ENCODE measurements at regions not wholly inside any gene's neighbourhood (a gene's known extent, or its start where the extent isn't known, plus 50 kb on each side); places are given as distances from the start of the nearest gene placed in this dataset.

DNA sequence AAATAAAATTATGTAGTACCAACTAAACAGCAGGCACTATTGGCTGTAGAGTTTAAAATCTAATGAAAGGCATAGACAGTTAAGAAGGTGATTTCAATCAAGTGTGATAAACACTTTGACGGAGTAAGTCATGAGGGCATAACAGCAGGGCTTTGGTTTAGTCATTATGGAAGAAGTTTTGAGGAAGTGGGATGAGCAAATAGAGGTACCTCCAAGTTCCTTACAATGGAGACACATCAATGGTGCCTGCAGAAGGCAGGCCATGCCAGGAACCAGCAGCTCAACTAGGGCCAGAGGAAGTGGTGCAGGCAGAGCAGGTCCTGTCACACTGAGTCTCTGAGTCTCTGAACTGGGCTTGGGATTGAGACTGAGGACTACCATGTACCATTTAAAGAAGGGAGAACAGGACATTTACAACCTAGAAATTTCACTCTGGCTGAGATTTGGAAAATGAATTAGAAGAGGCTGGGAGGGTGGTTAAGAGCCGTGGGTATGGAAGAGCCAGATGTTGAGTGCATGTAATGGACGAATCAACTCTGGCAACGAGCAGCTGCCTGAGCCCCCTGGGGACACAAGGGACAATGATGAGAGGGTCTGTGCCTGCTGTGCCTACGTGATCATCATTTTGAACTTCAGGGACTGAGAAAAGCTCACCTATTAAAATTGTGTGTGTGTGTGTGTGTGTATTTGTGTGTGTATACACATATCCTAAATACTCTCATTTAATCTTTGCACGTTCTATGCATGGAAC, 208.7 kb upstream of the POM121L12 start:
- peaks cover 8% of the 10 kb centered on the region for H3K36me3 Mint-ChIP-seq (ENCODE audit: unreplicated experiment)
- H3K4me1 Mint-ChIP-seq (ENCODE audit: low read depth, unreplicated experiment), result peaks cover 5% of the 10 kb centered on the region
- H3K4me3 Mint-ChIP-seq (ENCODE audit: unreplicated experiment), result no peak overlapping the region
- H3K27ac Mint-ChIP-seq (ENCODE audit: unreplicated experiment), result peak overlapping the region; percentile 19
- peak; percentile 34 for DNase-seq
- no peak for TF ChIP-seq CTCF (IDR thresholded peaks at IDR 0.05; ENCODE audit: partially characterized antibody, unreplicated experiment)
- H3K27me3 Mint-ChIP-seq (ENCODE audit: unreplicated experiment), result peaks cover 4% of the 10 kb centered on the region
- H3K9me3 Mint-ChIP-seq (ENCODE audit: unreplicated experiment), result peaks cover 7% of the 10 kb centered on the region

DNA sequence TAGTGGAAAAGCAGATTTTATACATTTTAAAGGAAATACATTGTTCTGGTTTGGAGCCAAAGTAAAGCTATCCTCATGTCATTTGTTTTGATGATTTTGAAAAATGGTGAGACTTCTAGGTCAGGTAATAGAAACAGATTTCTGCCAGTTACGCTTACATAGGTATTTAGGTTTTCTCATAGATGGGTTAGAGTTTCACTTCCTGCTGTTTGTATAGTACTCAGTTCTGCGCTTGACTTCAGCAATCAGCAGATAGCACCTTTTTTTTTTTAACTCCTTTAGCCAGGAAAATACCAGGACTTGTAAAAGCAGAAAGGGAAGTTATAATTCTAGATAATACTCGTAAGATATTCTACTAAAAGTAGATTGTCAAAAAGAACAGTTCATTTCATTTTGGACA, 209.8 kb upstream of the POM121L12 start:
- DNase-seq, result no peak
- peaks cover 5% of the 10 kb centered on the region for H3K4me1 Mint-ChIP-seq (ENCODE audit: low read depth, unreplicated experiment)
- H3K27ac Mint-ChIP-seq (ENCODE audit: unreplicated experiment), result no peak overlapping the region
- TF ChIP-seq CTCF (IDR thresholded peaks at IDR 0.05; ENCODE audit: partially characterized antibody, unreplicated experiment), result no peak
- no peak overlapping the region for H3K4me3 Mint-ChIP-seq (ENCODE audit: unreplicated experiment)
- peaks cover 7% of the 10 kb centered on the region for H3K9me3 Mint-ChIP-seq (ENCODE audit: unreplicated experiment)
- H3K36me3 Mint-ChIP-seq (ENCODE audit: unreplicated experiment), result peaks cover 8% of the 10 kb centered on the region
- H3K27me3 Mint-ChIP-seq (ENCODE audit: unreplicated experiment), result peaks cover 4% of the 10 kb centered on the region

DNA sequence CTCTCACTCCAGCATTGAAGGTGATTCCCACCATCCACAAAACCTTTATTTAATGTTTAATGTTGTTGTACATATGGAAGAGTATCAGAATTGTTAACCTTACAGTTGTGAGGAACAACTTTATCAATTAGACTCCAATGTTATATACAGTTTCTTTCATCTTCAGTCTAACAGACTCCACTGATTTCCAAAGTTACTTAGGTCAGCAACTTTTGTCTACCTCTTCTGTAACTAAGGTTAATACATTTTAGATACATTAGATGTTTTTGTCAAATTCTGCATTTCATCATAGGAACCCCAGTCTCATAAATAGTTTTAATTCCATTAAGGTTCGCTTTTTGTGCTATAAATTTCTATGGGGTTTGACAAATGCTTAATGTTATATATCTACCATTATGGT, 223.9 kb upstream of the POM121L12 start:
- no peaks in the 10 kb centered on the region for H3K36me3 Mint-ChIP-seq (ENCODE audit: unreplicated experiment)

DNA sequence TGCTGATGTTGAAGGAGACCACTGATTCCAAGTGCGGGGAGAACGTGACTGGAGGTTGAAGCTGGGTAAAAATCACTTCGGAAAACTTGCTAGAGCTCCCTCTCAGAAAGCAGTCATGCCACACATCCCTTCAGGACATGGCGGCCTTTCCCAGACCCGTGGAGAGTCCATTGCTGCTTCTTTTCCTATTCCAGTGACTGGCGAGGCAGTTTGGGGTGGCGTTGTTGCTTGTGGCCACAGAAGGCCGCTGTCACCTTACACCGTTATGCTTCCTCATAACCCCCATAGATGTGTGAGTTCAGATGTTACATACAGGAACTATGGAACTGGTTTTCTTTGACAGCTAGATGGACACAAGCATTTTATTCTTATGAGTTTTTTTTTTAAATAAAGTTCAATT, 235.6 kb upstream of the POM121L12 start:
- no peak for TF ChIP-seq CTCF (IDR thresholded peaks at IDR 0.05; ENCODE audit: partially characterized antibody, unreplicated experiment)
- no peaks in the 10 kb centered on the region for H3K4me1 Mint-ChIP-seq (ENCODE audit: low read depth, unreplicated experiment)
- no peaks in the 10 kb centered on the region for H3K36me3 Mint-ChIP-seq (ENCODE audit: unreplicated experiment)
- H3K9me3 Mint-ChIP-seq (ENCODE audit: unreplicated experiment), result no peaks in the 10 kb centered on the region
- H3K4me3 Mint-ChIP-seq (ENCODE audit: unreplicated experiment), result no peak overlapping the region
- H3K27ac Mint-ChIP-seq (ENCODE audit: unreplicated experiment), result no peak overlapping the region
- DNase-seq, result no peak
- H3K27me3 Mint-ChIP-seq (ENCODE audit: unreplicated experiment), result peaks cover 2% of the 10 kb centered on the region

More for the DNA sequence above, 223.9 kb upstream of the POM121L12 start:
- DNase-seq, result no peak
- TF ChIP-seq CTCF (IDR thresholded peaks at IDR 0.05; ENCODE audit: partially characterized antibody, unreplicated experiment), result no peak
- Mint-ChIP-seq H3K27me3 (ENCODE audit: unreplicated experiment) (peaks cover 1% of the 10 kb centered on the region), H3K27ac (ENCODE audit: unreplicated experiment) (no peak overlapping the region), H3K9me3 (ENCODE audit: unreplicated experiment) (no peaks in the 10 kb centered on the region), H3K4me1 (ENCODE audit: low read depth, unreplicated experiment) (no peaks in the 10 kb centered on the region), H3K4me3 (ENCODE audit: unreplicated experiment) (no peak overlapping the region)

DNA sequence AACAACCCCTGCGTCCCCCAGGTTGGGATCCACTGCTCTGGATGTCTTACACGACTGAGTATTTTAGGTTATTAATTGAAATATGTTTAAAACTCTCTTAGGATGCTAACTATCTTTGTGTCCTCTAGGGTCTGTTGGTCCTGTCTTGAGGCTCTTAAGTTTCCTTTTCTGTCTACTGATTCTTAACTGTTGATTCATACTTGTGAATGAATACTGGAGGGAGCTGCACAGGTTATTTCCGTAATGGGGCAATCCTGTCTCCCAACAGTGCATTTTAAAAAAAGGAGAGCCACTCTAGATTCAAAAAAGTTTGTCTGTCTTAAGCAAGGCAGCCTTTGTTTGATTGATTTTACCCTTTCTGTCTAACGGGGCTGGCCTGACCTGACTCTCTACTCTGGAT, 237.6 kb upstream of the POM121L12 start:
- H3K4me1 Mint-ChIP-seq (ENCODE audit: low read depth, unreplicated experiment), result no peaks in the 10 kb centered on the region
- no peak overlapping the region for H3K4me3 Mint-ChIP-seq (ENCODE audit: unreplicated experiment)
- H3K36me3 Mint-ChIP-seq (ENCODE audit: unreplicated experiment), result no peaks in the 10 kb centered on the region
- H3K27me3 Mint-ChIP-seq (ENCODE audit: unreplicated experiment), result peaks cover 2% of the 10 kb centered on the region
- no peaks in the 10 kb centered on the region for H3K9me3 Mint-ChIP-seq (ENCODE audit: unreplicated experiment)
- H3K27ac Mint-ChIP-seq (ENCODE audit: unreplicated experiment), result no peak overlapping the region
- TF ChIP-seq CTCF (IDR thresholded peaks at IDR 0.05; ENCODE audit: partially characterized antibody, unreplicated experiment), result no peak
- no peak for DNase-seq
